ENCODE measurements at regions not wholly inside any gene's neighbourhood (a gene's known extent, or its start where the extent isn't known, plus 50 kb on each side); places are given as distances from the start of the nearest gene placed in this dataset.

DNA sequence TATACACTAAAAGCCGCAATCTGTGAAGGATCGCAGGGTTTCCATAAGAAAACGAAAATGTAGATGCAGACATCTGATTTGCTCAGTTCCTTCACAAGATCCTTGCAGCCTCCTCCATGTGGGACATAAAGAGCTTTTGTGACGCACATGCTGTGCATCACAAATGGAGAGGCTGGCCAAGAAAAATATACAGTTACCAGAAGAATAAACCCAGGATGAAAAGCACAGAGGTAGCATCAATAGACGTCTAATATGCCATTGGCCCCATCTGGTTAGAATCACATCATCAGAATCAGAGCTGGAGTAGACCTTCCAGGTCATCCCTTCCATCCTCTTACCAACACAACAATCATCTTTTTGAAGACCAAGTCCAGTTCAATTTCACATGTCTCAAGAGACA lies 517.4 kb downstream of the RAB28 start:
- Histone ChIP-seq H3K9me3 (no peaks in the 10 kb centered on the region), H3K27me3 (replicated peaks; ENCODE audit: control insufficient read depth, insufficient read depth, low read length) (no peaks in the 10 kb centered on the region), H3K4me3 (ENCODE audit: low read depth, low read length) (no peak overlapping the region), H3K36me3 (ENCODE audit: control insufficient read depth, insufficient read depth, low read length) (no peaks in the 10 kb centered on the region), H3K4me1 (no peaks in the 10 kb centered on the region)
- DNase-seq = no peak
- POLR2A ChIA-PET = no interaction called here
- no peaks in the 10 kb centered on the region for H3K27me3 Mint-ChIP-seq (ENCODE audit: insufficient read depth, unreplicated experiment)
- no TSS peak for BruUV-seq (replicated peaks)
- H3K9me3 Mint-ChIP-seq (ENCODE audit: unreplicated experiment) = no peaks in the 10 kb centered on the region
- TF ChIP-seq, protein P1, sequence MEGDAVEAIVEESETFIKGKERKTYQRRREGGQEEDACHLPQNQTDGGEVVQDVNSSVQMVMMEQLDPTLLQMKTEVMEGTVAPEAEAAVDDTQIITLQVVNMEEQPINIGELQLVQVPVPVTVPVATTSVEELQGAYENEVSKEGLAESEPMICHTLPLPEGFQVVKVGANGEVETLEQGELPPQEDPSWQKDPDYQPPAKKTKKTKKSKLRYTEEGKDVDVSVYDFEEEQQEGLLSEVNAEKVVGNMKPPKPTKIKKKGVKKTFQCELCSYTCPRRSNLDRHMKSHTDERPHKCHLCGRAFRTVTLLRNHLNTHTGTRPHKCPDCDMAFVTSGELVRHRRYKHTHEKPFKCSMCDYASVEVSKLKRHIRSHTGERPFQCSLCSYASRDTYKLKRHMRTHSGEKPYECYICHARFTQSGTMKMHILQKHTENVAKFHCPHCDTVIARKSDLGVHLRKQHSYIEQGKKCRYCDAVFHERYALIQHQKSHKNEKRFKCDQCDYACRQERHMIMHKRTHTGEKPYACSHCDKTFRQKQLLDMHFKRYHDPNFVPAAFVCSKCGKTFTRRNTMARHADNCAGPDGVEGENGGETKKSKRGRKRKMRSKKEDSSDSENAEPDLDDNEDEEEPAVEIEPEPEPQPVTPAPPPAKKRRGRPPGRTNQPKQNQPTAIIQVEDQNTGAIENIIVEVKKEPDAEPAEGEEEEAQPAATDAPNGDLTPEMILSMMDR (IDR thresholded peaks at IDR 0.05; ENCODE audit: insufficient read depth in 1 of 2, low read depth in 1 of 2, low read length in 1 of 2, severe bottlenecking in 1 of 2, unreplicated experiment in 1 of 2) = no peak
- intact Hi-C loops (cut with micrococcal nuclease; ENCODE audit: unreplicated experiment) = no loop called here
- no peaks in the 10 kb centered on the region for H3K36me3 Mint-ChIP-seq (ENCODE audit: insufficient read depth, unreplicated experiment)
- H3K27ac Mint-ChIP-seq (ENCODE audit: unreplicated experiment) = no peak overlapping the region
- H3K4me3 Mint-ChIP-seq (ENCODE audit: unreplicated experiment) = no peak overlapping the region
- H3K4me1 Mint-ChIP-seq (ENCODE audit: low read depth, unreplicated experiment) = no peaks in the 10 kb centered on the region
- CTCF ChIA-PET = no interaction called here

- TF ChIP-seq, protein P1 (IDR thresholded peaks at IDR 0.05; ENCODE audit: insufficient read depth in 1 of 2, low read depth in 1 of 2, low read length in 1 of 2, severe bottlenecking in 1 of 2, unreplicated experiment in 1 of 2) = no peak
- no peaks in the 10 kb centered on the region for H3K4me1 Mint-ChIP-seq (ENCODE audit: low read depth, unreplicated experiment)
Measured at GRCh38 chr4:12965334-12965733, 518.8 kb downstream of the RAB28 start.

DNA sequence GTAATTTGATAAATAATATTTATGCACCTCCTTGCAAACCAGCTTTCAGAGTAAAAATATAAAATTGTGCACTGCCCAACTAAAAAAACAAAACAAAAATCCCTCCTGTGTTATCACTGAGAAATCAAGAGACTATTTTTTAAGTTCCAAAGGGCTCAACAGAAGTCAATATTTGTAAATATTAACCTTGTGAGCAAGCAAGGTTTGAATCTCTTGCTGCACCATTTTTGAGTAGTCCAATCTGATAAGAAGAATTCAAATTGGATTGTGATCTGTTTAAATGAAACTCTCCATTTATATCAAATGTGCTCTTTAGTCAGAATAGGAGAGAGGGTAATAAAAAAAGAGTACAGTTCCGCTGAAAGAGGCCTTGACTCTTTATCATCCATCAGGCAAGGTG lies 520.2 kb downstream of the RAB28 start:
- ChIA-PET CTCF (no interaction called here), POLR2A (no interaction called here)
- H3K36me3 ChIP-seq (ENCODE audit: control insufficient read depth, insufficient read depth, low read length) = no peaks in the 10 kb centered on the region
- Mint-ChIP-seq H3K4me1 (ENCODE audit: low read depth, unreplicated experiment) (no peaks in the 10 kb centered on the region), H3K36me3 (ENCODE audit: insufficient read depth, unreplicated experiment) (no peaks in the 10 kb centered on the region), H3K4me3 (ENCODE audit: unreplicated experiment) (no peak overlapping the region), H3K27ac (ENCODE audit: unreplicated experiment) (no peak overlapping the region), H3K9me3 (ENCODE audit: unreplicated experiment) (no peaks in the 10 kb centered on the region), H3K27me3 (ENCODE audit: insufficient read depth, unreplicated experiment) (peaks cover 3% of the 10 kb centered on the region)
- TF ChIP-seq, protein P1 (IDR thresholded peaks at IDR 0.05; ENCODE audit: insufficient read depth in 1 of 2, low read depth in 1 of 2, low read length in 1 of 2, severe bottlenecking in 1 of 2, unreplicated experiment in 1 of 2) = no peak
- H3K27me3 ChIP-seq (replicated peaks; ENCODE audit: control insufficient read depth, insufficient read depth, low read length) = no peaks in the 10 kb centered on the region
- intact Hi-C loops (cut with micrococcal nuclease; ENCODE audit: unreplicated experiment) = no loop called here
- DNase-seq = no peak
- BruUV-seq (replicated peaks) = no TSS peak
- no peaks in the 10 kb centered on the region for H3K9me3 ChIP-seq
- no peak overlapping the region for H3K4me3 ChIP-seq (ENCODE audit: low read depth, low read length)
- H3K4me1 ChIP-seq = no peaks in the 10 kb centered on the region

More at GRCh38 chr4:12965334-12965733, 518.8 kb downstream of the RAB28 start:
- Mint-ChIP-seq H3K27ac (ENCODE audit: unreplicated experiment) (no peak overlapping the region), H3K27me3 (ENCODE audit: insufficient read depth, unreplicated experiment) (no peaks in the 10 kb centered on the region), H3K9me3 (ENCODE audit: unreplicated experiment) (no peaks in the 10 kb centered on the region), H3K4me3 (ENCODE audit: unreplicated experiment) (no peak overlapping the region), H3K36me3 (ENCODE audit: insufficient read depth, unreplicated experiment) (no peaks in the 10 kb centered on the region)
- CTCF ChIA-PET = no interaction called here
- no peak overlapping the region for H3K4me3 ChIP-seq (ENCODE audit: low read depth, low read length)
- no peaks in the 10 kb centered on the region for H3K36me3 ChIP-seq (ENCODE audit: control insufficient read depth, insufficient read depth, low read length)
- intact Hi-C loops (cut with micrococcal nuclease; ENCODE audit: unreplicated experiment) = no loop called here
- no peaks in the 10 kb centered on the region for H3K27me3 ChIP-seq (replicated peaks; ENCODE audit: control insufficient read depth, insufficient read depth, low read length)
- no peaks in the 10 kb centered on the region for H3K9me3 ChIP-seq
- BruUV-seq (replicated peaks) = no TSS peak
- DNase-seq = no peak
- no peaks in the 10 kb centered on the region for H3K4me1 ChIP-seq
- POLR2A ChIA-PET = no interaction called here

All from Caco-2 (cell line).